Naive thymus-derived CD8-positive, alpha-beta T cell (primary cell): ENCODE measurements at regions not wholly inside any gene's neighbourhood (a gene's known extent, or its start where the extent isn't known, plus 50 kb on each side); places are given as distances from the start of the nearest gene placed in this dataset.
A peak's percentile ranks its signal among the peaks of the same experiment; 100 is the strongest.

Experiments
- ATAC-seq, 2 donors: fragments of 150-1000 bp; cut with Tn5 transposase in 1 of 2; sonication (Bioruptor Pico), chemical (Tn5 transposase) in 1 of 2; 1 replicate in 1 of 2; 2 replicates in 1 of 2; pipeline ENCODE4 v1.10.0; 2021; ENCODE audit warnings: mild to moderate bottlenecking in 2 of 2, moderate library complexity in 2 of 2
- POLR2A ChIA-PET: fragments of 350-600 bp; sonication (Branson Sonifier 250); formaldehyde crosslinking; loops from one replicate; lab custom pipeline; 2021; ENCODE audit warnings: antibody characterized with exemption; lab: Charles Lee
- DNase-seq, 10 donors: peaks; one replicate each; pipeline versions ENCODE4 v3.0.0 to v3.0.0-alpha.2; 2020 to 2022
- H3K27ac Mint-ChIP-seq, 10 donors: one replicate each; pipeline ENCODE4 v1.8.0; 2020 to 2022; ENCODE audit warnings: mild to moderate bottlenecking in 10 of 10, mixed read lengths in 10 of 10, moderate library complexity in 4 of 10, inconsistent platforms in 1 of 10
- H3K27me3 Mint-ChIP-seq, 5 donors: one replicate each; pipeline ENCODE4 v1.8.0; 2021 to 2022; ENCODE audit warnings: mixed read lengths in 5 of 5
- H3K36me3 Mint-ChIP-seq, 3 donors: one replicate each; pipeline ENCODE4 v1.8.0; 2020 to 2022; ENCODE audit warnings: mixed read lengths in 3 of 3, mild to moderate bottlenecking in 2 of 3, inconsistent platforms in 1 of 3
- H3K4me1 Mint-ChIP-seq, 4 donors: one replicate each; pipeline ENCODE4 v1.8.0; 2021 to 2022; ENCODE audit warnings: mixed read lengths in 4 of 4
- H3K4me3 Mint-ChIP-seq, 10 donors: one replicate each; pipeline ENCODE4 v1.8.0; 2020 to 2022; ENCODE audit warnings: mild to moderate bottlenecking in 10 of 10, mixed read lengths in 10 of 10, moderate library complexity in 6 of 10, inconsistent platforms in 1 of 10
- H3K9me3 Mint-ChIP-seq, 9 donors: one replicate each; pipeline ENCODE4 v1.8.0; 2020 to 2022; ENCODE audit warnings: mixed read lengths in 9 of 9, mild to moderate bottlenecking in 3 of 9, inconsistent platforms in 1 of 9, moderate library complexity in 1 of 9

- H3K27ac Mint-ChIP-seq: no peak overlapping the region
- H3K4me3 Mint-ChIP-seq: no peak overlapping the region
- H3K36me3 Mint-ChIP-seq: peaks cover 0 to 8% (median 4%) of the 10 kb centered on the region in 3 donors
- H3K9me3 Mint-ChIP-seq: peaks cover 0 to 40% (median 19%) of the 10 kb centered on the region in 9 donors
- DNase-seq (no peak), ATAC-seq (no peak)
- peaks cover 0 to 4% (median 0%) of the 10 kb centered on the region in 4 donors for H3K4me1 Mint-ChIP-seq
- H3K27me3 Mint-ChIP-seq: peaks cover 0 to 6% (median 0%) of the 10 kb centered on the region in 5 donors
- POLR2A ChIA-PET: no interaction called here
Measured at GRCh38 chr16:14341324-14342225, 270.5 kb downstream of the MRTFB start.

DNA sequence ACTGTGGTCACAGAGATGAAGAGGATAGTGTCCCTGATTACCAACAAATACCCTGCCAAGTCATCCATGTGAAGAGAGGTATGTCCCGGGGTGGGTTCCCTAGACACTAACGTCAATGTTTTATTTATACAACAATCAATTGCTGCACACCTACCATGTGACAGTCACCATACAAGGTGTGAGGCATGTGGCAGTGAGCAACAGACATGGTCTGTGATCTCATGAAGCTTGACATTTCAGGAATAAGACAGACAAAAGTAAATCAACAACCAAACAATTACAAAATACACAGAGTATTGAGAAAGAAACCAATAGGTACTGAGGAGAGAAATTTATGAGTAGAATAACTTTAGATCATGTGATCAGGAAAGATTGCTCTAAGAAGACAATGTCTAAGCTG is 268.6 kb downstream of the MRTFB start:
- H3K4me3 Mint-ChIP-seq: no peak overlapping the region
- H3K4me1 Mint-ChIP-seq: peaks cover 0 to 7% (median 0%) of the 10 kb centered on the region in 4 donors
- DNase-seq (no peak), ATAC-seq (no peak)
- peaks cover 0 to 8% (median 4%) of the 10 kb centered on the region in 3 donors for H3K36me3 Mint-ChIP-seq
- no peak overlapping the region for H3K27ac Mint-ChIP-seq
- H3K27me3 Mint-ChIP-seq: peaks cover 0 to 6% (median 0%) of the 10 kb centered on the region in 5 donors
- H3K9me3 Mint-ChIP-seq: peaks cover 0 to 34% (median 11%) of the 10 kb centered on the region in 9 donors
- POLR2A ChIA-PET: no interaction called here

- POLR2A ChIA-PET: no interaction called here
- no peak overlapping the region for H3K4me3 Mint-ChIP-seq
Measured at GRCh38 chr16:14338969-14339368, 267.9 kb downstream of the MRTFB start.

GRCh38 chr16:14338236-14338635 is 267.1 kb downstream of the MRTFB start:
- POLR2A ChIA-PET: no interaction called here
- H3K4me1 Mint-ChIP-seq: peaks cover 0 to 7% (median 0%) of the 10 kb centered on the region in 4 donors
- no peak overlapping the region for H3K4me3 Mint-ChIP-seq
- peaks cover 0 to 6% (median 0%) of the 10 kb centered on the region in 5 donors for H3K27me3 Mint-ChIP-seq
- H3K27ac Mint-ChIP-seq: no peak overlapping the region
- ATAC-seq (no peak), DNase-seq (no peak)
- H3K36me3 Mint-ChIP-seq: peaks cover 0 to 7% (median 4%) of the 10 kb centered on the region in 3 donors
- H3K9me3 Mint-ChIP-seq: peaks cover 0 to 33% (median 10%) of the 10 kb centered on the region in 9 donors

More at GRCh38 chr16:14338969-14339368, 267.9 kb downstream of the MRTFB start:
- peaks cover 0 to 7% (median 0%) of the 10 kb centered on the region in 4 donors for H3K4me1 Mint-ChIP-seq
- H3K27me3 Mint-ChIP-seq: peaks cover 0 to 6% (median 0%) of the 10 kb centered on the region in 5 donors
- H3K9me3 Mint-ChIP-seq: peaks cover 0 to 34% (median 11%) of the 10 kb centered on the region in 9 donors
- no peak for ATAC-seq
- H3K36me3 Mint-ChIP-seq: peaks cover 0 to 8% (median 4%) of the 10 kb centered on the region in 3 donors
- DNase-seq: no peak
- H3K27ac Mint-ChIP-seq: no peak overlapping the region

GRCh38 chr16:14337303-14338191 is 266.4 kb downstream of the MRTFB start:
- Mint-ChIP-seq H3K4me3 (no peak overlapping the region), H3K36me3 (peaks cover 0 to 4% (median 0%) of the 10 kb centered on the region in 3 donors), H3K9me3 (peaks cover 0 to 26% (median 5%) of the 10 kb centered on the region in 9 donors), H3K27ac (no peak overlapping the region), H3K4me1 (peaks cover 0 to 2% (median 0%) of the 10 kb centered on the region in 4 donors), H3K27me3 (peaks cover 0 to 6% (median 0%) of the 10 kb centered on the region in 5 donors)
- no peak for DNase-seq
- POLR2A ChIA-PET: no interaction called here
- ATAC-seq: no peak

GRCh38 chr16:14335297-14335696 is 264.2 kb downstream of the MRTFB start:
- Mint-ChIP-seq H3K4me1 (peaks cover 0 to 2% (median 0%) of the 10 kb centered on the region in 4 donors), H3K36me3 (no peaks in the 10 kb centered on the region), H3K27me3 (peaks cover 0 to 6% (median 0%) of the 10 kb centered on the region in 5 donors), H3K9me3 (peaks cover 0 to 6% (median 0%) of the 10 kb centered on the region in 9 donors), H3K4me3 (no peak overlapping the region), H3K27ac (no peak overlapping the region)
- DNase-seq: no peak
- POLR2A ChIA-PET: no interaction called here
- ATAC-seq: no peak

- no peaks in the 10 kb centered on the region for H3K36me3 Mint-ChIP-seq
- H3K27me3 Mint-ChIP-seq: peaks cover 0 to 2% (median 0%) of the 10 kb centered on the region in 5 donors
- H3K27ac Mint-ChIP-seq: peak overlapping the region in 1 of 10 donors; percentile 47
- peaks cover 0 to 3% (median 0%) of the 10 kb centered on the region in 9 donors for H3K9me3 Mint-ChIP-seq
- H3K4me3 Mint-ChIP-seq: no peak overlapping the region
- peaks cover 4 to 8% (median 5%) of the 10 kb centered on the region in 4 donors for H3K4me1 Mint-ChIP-seq
- ATAC-seq (no peak), DNase-seq (no peak)
- POLR2A ChIA-PET: interaction anchor here (0.5 kb wide), 1 partner anchor 207 kb away, joined by 3 read pairs; no protein-coding TSS in a partner anchor
Measured at GRCh38 chr16:14334366-14335080, 263.4 kb downstream of the MRTFB start.

- Mint-ChIP-seq H3K27me3 (peaks cover 0 to 2% (median 0%) of the 10 kb centered on the region in 5 donors), H3K9me3 (peaks cover 0 to 2% (median 0%) of the 10 kb centered on the region in 9 donors), H3K4me3 (no peak overlapping the region), H3K36me3 (no peaks in the 10 kb centered on the region), H3K4me1 (peaks cover 4 to 8% (median 6%) of the 10 kb centered on the region in 4 donors), H3K27ac (no peak overlapping the region)
- POLR2A ChIA-PET: no interaction called here
- no peak for ATAC-seq
- DNase-seq: no peak
Measured at GRCh38 chr16:14333361-14333760, 262.2 kb downstream of the MRTFB start.

DNA sequence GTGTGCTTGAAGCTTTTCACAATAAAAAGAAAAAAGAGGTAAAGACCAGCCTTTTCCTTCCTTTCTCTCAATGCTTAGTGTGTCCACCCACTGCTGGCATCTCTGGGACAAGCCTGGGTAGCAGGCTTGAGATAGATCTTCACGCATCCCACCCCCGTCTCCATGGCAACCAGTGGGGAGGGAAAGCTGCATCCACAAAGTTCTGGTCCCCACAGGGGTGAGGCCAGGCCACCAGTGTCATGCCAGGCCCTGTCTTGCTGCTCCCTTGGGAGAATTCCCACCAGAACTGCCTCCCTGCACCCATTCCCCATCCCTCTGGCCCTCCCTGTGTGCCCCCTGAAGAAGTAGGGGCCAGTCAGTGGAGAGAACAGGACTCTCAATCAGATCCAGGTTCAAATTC is 259.9 kb downstream of the MRTFB start:
- Mint-ChIP-seq H3K36me3 (no peaks in the 10 kb centered on the region), H3K27me3 (no peaks in the 10 kb centered on the region), H3K4me3 (no peak overlapping the region), H3K4me1 (peaks cover 4 to 8% (median 5%) of the 10 kb centered on the region in 4 donors), H3K9me3 (no peaks in the 10 kb centered on the region), H3K27ac (no peak overlapping the region)
- DNase-seq (no peak), ATAC-seq (no peak)
- POLR2A ChIA-PET: no interaction called here

- POLR2A ChIA-PET: no interaction called here
- Mint-ChIP-seq H3K27me3 (no peaks in the 10 kb centered on the region), H3K36me3 (no peaks in the 10 kb centered on the region), H3K27ac (peak overlapping the region in 1 of 10 donors; percentile 60), H3K9me3 (no peaks in the 10 kb centered on the region), H3K4me1 (peaks cover 4 to 8% (median 5%) of the 10 kb centered on the region in 4 donors), H3K4me3 (no peak overlapping the region)
- ATAC-seq: no peak
- no peak for DNase-seq
Measured at GRCh38 chr16:14329727-14330350, 258.7 kb downstream of the MRTFB start.

GRCh38 chr16:14325502-14326401 is 254.6 kb downstream of the MRTFB start:
- Mint-ChIP-seq H3K9me3 (no peaks in the 10 kb centered on the region), H3K4me1 (peaks cover 4 to 8% (median 6%) of the 10 kb centered on the region in 4 donors), H3K27ac (no peak overlapping the region), H3K36me3 (no peaks in the 10 kb centered on the region), H3K27me3 (peaks cover 0 to 8% (median 0%) of the 10 kb centered on the region in 5 donors), H3K4me3 (no peak overlapping the region)
- ATAC-seq (no peak), DNase-seq (no peak)
- POLR2A ChIA-PET: no interaction called here
